BE2C (cell line): ENCODE measurements at regions not wholly inside any gene's neighbourhood (a gene's known extent, or its start where the extent isn't known, plus 50 kb on each side); places are given as distances from the start of the nearest gene placed in this dataset.
A peak's percentile ranks its signal among the peaks of the same experiment; 100 is the strongest.

Source experiments
- DNase-seq: peaks from one replicate; pipeline ENCODE4 v3.0.0-alpha.2; 2020
- H3K27me3 ChIP-seq: fragments of 250-450 bp; sonication (Bioruptor Pico); 2 replicates; pipeline ENCODE4 v1.5.1; 2020; ENCODE audit warnings: mild to moderate bottlenecking
- H3K36me3 ChIP-seq: fragments of 250-450 bp; sonication (Bioruptor Pico); 2 replicates; pipeline ENCODE4 v1.5.1; 2020; ENCODE audit warnings: mild to moderate bottlenecking
- H3K4me1 ChIP-seq: fragments of 250-450 bp; sonication (Bioruptor Pico); 2 replicates; pipeline ENCODE4 v1.5.1; 2020
- H3K4me3 ChIP-seq: 2 replicates; pipeline ENCODE4 v1.5.1; 2011; ENCODE audit warnings: low read depth, low read length
- H3K9me3 ChIP-seq: fragments of 250-450 bp; sonication (Bioruptor Pico); 2 replicates; pipeline ENCODE4 v1.5.1; 2020
- CTCF ChIP-seq: IDR thresholded peaks from 2 replicates; pipeline ENCODE4 v1.5.1; 2012; ENCODE audit warnings: mild to moderate bottlenecking, low read depth, low read length

GRCh38 chr18:65527879-65528633, 222.8 kb upstream of the CDH7 start:
- DNase-seq: peak; percentile 40
- H3K27me3 ChIP-seq: no peaks in the 10 kb centered on the region
- H3K4me3 ChIP-seq: no peak overlapping the region
- H3K36me3 ChIP-seq: no peaks in the 10 kb centered on the region
- H3K9me3 ChIP-seq: no peaks in the 10 kb centered on the region
- H3K4me1 ChIP-seq: no peaks in the 10 kb centered on the region; the same call in 1 of the 2 replicates
- no peak for TF ChIP-seq CTCF

GRCh38 chr18:65526099-65526498, 224.7 kb upstream of the CDH7 start:
- no peak overlapping the region for H3K4me3 ChIP-seq
- H3K27me3 ChIP-seq: no peaks in the 10 kb centered on the region
- no peaks in the 10 kb centered on the region; the same call in 1 of the 2 replicates for H3K4me1 ChIP-seq
- no peak for DNase-seq
- H3K9me3 ChIP-seq: no peaks in the 10 kb centered on the region
- no peak for TF ChIP-seq CTCF
- no peaks in the 10 kb centered on the region for H3K36me3 ChIP-seq

- Histone ChIP-seq H3K36me3 (no peaks in the 10 kb centered on the region), H3K4me1 (no peaks in the 10 kb centered on the region; the same call in 1 of the 2 replicates), H3K9me3 (no peaks in the 10 kb centered on the region), H3K4me3 (no peak overlapping the region), H3K27me3 (no peaks in the 10 kb centered on the region)
- no peak for TF ChIP-seq CTCF
- DNase-seq: no peak
Measured at GRCh38 chr18:65523461-65523860, 227.4 kb upstream of the CDH7 start.

GRCh38 chr18:65522907-65523306, 227.9 kb upstream of the CDH7 start:
- Histone ChIP-seq H3K36me3 (no peaks in the 10 kb centered on the region), H3K4me3 (no peak overlapping the region), H3K9me3 (no peaks in the 10 kb centered on the region), H3K4me1 (no peaks in the 10 kb centered on the region; the same call in 1 of the 2 replicates), H3K27me3 (no peaks in the 10 kb centered on the region)
- no peak for DNase-seq
- TF ChIP-seq CTCF: no peak

GRCh38 chr18:65516209-65516608, 234.6 kb upstream of the CDH7 start:
- no peak for DNase-seq
- Histone ChIP-seq H3K36me3 (no peaks in the 10 kb centered on the region), H3K9me3 (no peaks in the 10 kb centered on the region), H3K4me3 (no peak overlapping the region), H3K27me3 (no peaks in the 10 kb centered on the region), H3K4me1 (no peaks in the 10 kb centered on the region)
- no peak for TF ChIP-seq CTCF

- DNase-seq: no peak
- no peak overlapping the region for H3K4me3 ChIP-seq
- H3K4me1 ChIP-seq: no peaks in the 10 kb centered on the region
- H3K36me3 ChIP-seq: no peaks in the 10 kb centered on the region
- TF ChIP-seq CTCF: no peak
- no peaks in the 10 kb centered on the region for H3K9me3 ChIP-seq
- no peaks in the 10 kb centered on the region for H3K27me3 ChIP-seq
Measured at GRCh38 chr18:65498605-65499004, 252.2 kb upstream of the CDH7 start.
